Left ventricle myocardium inferior (tissue), 1 donor: ENCODE measurements at regions not wholly inside any gene's neighbourhood (a gene's known extent, or its start where the extent isn't known, plus 50 kb on each side); places are given as distances from the start of the nearest gene placed in this dataset.

Experiments
- DNase-seq: peaks from one replicate; pipeline ENCODE4 v3.0.0-alpha.2; 2020
- H3K27ac ChIP-seq: fragments of 200-600 bp; replicated peaks from 2 replicates; pipeline ENCODE4 v1.8.0; 2021
- H3K27me3 ChIP-seq: fragments of 200-600 bp; 2 replicates; pipeline ENCODE4 v1.8.0; 2021; ENCODE audit warnings: low read depth
- H3K36me3 ChIP-seq: fragments of 200-600 bp; 2 replicates; pipeline ENCODE4 v1.8.0; 2021
- H3K4me1 ChIP-seq: fragments of 200-600 bp; 2 replicates; pipeline ENCODE4 v1.8.0; 2021
- H3K4me3 ChIP-seq: fragments of 200-600 bp; 2 replicates; pipeline ENCODE4 v1.8.0; 2021; ENCODE audit warnings: mild to moderate bottlenecking, moderate library complexity
- H3K9me3 ChIP-seq: fragments of 200-600 bp; replicated peaks from 2 replicates; pipeline ENCODE4 v1.8.0; 2021
- intact Hi-C: fragments of 100-400 bp; cut with micrococcal nuclease; formaldehyde crosslinking; loops from one replicate; pipeline ENCODE4 v1.11.0; 2022
- TF ChIP-seq, protein P1 (sequence below): fragments of 200-600 bp; IDR thresholded peaks from 2 replicates; pipeline ENCODE4 v1.8.0; 2021; ENCODE audit warnings: antibody characterized with exemption, mild to moderate bottlenecking, borderline replicate concordance
- donor health status: DM: no; HTN: yes; CAD: no; lungs with severe emphysema.

DNA sequence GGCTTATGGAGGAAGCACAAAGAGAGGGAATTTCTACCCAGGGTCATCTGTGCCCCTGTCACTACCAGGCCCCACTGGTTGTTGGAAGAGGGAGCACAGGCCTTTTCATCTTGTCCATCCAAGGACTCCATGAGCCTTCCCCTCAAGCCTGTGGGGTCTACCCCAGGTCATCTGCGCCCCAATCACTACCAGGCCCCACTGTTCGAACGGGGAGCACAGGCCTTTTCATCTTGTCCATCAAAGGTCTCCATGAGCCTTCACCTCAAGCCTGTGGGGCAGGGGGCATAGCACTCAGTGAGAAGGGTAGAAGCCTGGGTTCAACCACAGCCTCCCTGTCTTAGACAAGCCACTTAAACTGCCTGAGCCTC lies 101.5 kb upstream of the CDH5 start:
- Histone ChIP-seq H3K4me1 (peaks cover 27% of the 10 kb centered on the region), H3K36me3 (no peaks in the 10 kb centered on the region), H3K27me3 (peaks cover under 1% of the 10 kb centered on the region), H3K9me3 (no peaks in the 10 kb centered on the region), H3K27ac (no peak overlapping the region), H3K4me3 (no peak overlapping the region)
- DNase-seq: no peak
- TF ChIP-seq, protein P1, sequence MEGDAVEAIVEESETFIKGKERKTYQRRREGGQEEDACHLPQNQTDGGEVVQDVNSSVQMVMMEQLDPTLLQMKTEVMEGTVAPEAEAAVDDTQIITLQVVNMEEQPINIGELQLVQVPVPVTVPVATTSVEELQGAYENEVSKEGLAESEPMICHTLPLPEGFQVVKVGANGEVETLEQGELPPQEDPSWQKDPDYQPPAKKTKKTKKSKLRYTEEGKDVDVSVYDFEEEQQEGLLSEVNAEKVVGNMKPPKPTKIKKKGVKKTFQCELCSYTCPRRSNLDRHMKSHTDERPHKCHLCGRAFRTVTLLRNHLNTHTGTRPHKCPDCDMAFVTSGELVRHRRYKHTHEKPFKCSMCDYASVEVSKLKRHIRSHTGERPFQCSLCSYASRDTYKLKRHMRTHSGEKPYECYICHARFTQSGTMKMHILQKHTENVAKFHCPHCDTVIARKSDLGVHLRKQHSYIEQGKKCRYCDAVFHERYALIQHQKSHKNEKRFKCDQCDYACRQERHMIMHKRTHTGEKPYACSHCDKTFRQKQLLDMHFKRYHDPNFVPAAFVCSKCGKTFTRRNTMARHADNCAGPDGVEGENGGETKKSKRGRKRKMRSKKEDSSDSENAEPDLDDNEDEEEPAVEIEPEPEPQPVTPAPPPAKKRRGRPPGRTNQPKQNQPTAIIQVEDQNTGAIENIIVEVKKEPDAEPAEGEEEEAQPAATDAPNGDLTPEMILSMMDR: no peak
- intact Hi-C loops: no loop called here

DNA sequence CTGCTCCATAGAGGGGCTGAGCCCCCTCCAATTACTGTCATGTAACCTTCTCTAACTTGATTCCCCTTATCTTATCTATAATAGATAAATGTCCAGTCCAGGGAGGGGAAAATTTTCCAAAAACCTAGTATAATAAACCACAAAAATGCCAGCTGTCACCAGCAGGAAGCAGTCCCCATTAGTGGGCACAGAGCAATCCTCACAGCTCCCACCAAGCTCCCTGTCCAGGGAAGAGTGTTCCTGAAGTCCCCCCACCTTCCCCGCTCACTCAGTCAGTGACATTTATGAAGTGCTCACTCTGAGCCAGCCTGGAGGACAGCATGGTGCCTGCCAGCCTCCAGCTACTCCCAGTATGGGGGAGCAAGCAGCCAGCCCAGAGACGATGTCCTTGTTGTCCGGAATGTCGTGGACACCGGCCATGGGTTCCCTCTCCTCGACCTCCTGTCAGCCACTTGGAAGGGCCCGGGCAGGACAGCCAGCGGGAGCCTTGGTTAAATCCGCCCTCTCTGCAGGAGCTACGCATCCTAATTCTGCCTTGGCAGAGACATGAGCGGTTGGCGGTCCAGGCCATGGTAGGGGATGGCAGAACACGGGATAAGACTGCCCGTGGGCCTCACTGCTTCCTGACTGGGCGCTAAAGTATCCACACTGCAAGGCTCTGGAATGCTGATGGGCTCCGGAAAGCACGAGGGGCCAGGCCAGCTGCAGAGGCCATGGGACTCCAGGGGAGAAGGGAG lies 102.0 kb upstream of the CDH5 start:
- intact Hi-C loops: no loop called here
- Histone ChIP-seq H3K4me3 (no peak overlapping the region), H3K36me3 (no peaks in the 10 kb centered on the region), H3K27ac (no peak overlapping the region), H3K4me1 (peaks cover 27% of the 10 kb centered on the region), H3K27me3 (no peaks in the 10 kb centered on the region), H3K9me3 (no peaks in the 10 kb centered on the region)
- TF ChIP-seq, protein P1: no peak
- no peak for DNase-seq

DNA sequence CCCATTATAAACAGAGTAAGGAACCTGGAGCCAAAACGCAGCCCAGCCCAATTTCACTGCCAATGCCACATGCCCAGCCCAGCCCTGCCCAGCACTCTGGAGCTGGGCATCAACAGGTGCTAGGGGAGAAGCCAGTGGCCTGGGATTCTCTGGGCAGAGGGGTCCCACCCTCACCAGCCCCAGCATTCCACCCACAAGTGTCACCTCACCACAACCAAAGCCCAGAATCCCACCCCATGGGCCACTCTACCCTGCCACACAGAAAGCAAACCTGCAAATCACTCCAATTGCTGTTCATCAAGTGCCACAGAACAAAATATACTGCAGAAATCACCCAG lies 102.5 kb upstream of the CDH5 start:
- TF ChIP-seq, protein P1: no peak
- H3K4me1 ChIP-seq: peaks cover 27% of the 10 kb centered on the region
- H3K9me3 ChIP-seq: no peaks in the 10 kb centered on the region
- no peaks in the 10 kb centered on the region for H3K36me3 ChIP-seq
- no peak overlapping the region for H3K4me3 ChIP-seq
- no peak overlapping the region for H3K27ac ChIP-seq
- DNase-seq: no peak
- no peaks in the 10 kb centered on the region for H3K27me3 ChIP-seq
- intact Hi-C loops: no loop called here

DNA sequence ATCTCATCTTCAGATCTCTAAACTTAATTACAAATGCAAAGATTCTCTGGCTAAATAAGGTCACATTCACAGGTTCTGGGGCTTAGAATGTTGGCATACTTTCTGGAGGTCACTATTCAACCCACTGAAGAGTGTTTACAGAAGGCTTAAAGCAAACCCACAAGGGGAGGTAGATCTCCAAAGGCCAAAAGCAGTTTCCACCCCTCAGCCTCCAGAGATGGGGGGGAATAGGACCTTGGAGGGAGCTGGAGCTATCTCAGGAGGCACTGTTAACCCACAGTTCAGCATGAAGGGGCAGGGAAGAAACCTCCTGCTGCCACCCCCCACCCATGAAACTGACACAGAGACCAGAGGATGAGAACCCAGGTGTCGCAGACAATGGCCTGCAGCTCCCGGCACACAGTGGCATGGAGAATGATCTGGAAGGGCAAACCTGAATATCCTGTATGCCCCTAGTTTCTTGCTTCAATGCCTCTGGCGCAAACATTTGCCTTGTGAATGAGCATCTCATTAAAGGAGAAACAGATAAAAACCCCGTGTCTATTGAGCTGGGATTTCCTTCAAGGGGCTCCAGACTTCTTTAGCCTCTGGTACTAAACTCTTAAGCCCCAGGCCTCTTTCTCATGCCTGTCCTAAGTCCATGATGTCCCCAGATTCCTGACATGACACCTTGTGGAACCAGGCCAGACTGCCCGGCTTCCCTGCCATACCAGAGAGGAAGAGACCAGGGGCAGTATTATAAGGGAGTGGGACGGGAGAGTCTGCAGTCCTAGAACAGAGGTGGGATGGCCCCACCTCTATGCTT lies 103.1 kb upstream of the CDH5 start:
- Histone ChIP-seq H3K27me3 (no peaks in the 10 kb centered on the region), H3K4me1 (peaks cover 27% of the 10 kb centered on the region), H3K4me3 (no peak overlapping the region), H3K36me3 (no peaks in the 10 kb centered on the region), H3K27ac (no peak overlapping the region), H3K9me3 (no peaks in the 10 kb centered on the region)
- no peak for DNase-seq
- TF ChIP-seq, protein P1: no peak
- intact Hi-C loops: no loop called here

DNA sequence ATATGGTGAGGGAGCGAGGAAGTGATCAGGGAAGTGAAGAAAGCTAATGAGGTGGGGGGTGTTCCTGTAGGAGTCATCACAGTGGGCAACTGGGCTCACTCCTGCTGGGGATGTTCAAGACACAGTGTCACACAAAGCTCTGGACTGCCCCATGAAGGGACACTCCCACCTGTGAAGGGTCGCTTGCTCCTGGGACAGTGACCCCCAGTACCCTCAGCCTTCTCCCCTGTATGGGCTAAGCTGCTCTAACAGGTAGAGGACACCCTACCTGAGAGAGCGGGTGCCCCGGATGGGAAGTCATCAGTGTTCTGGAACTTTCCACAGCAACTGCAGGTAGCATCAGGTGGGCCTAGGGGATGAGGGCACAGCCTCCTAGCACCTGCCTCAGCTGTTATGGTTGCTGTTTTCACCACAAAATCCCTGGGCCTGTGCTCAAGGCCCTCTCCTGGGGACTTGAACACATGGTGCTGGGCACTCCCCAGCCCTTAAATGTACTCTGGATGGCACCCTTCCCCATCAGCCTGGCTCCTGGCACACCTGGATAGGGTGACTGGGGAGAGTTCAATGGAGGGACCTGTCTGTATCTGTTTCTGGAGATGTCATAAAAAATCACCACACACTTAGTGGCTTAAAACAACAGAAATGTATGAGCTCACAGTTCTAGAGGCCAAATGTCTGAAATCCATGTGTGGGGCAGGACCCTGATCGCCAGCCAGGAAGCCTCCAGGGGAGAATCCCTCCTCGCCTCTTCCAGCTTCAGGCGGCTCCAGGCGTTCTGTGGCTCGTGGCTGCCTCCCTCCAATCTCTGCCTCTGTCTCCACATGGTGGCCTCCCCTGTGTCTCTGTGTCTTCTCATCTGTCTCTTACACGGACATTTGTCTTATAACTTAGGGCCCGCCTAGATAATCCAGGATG lies 104.0 kb upstream of the CDH5 start:
- no peak overlapping the region for H3K27ac ChIP-seq
- no peaks in the 10 kb centered on the region for H3K9me3 ChIP-seq
- peak; percentile 61 for DNase-seq
- H3K4me3 ChIP-seq: no peak overlapping the region
- H3K36me3 ChIP-seq: no peaks in the 10 kb centered on the region
- H3K27me3 ChIP-seq: no peaks in the 10 kb centered on the region
- TF ChIP-seq, protein P1: no peak
- peaks cover 18% of the 10 kb centered on the region for H3K4me1 ChIP-seq
- intact Hi-C loops: no loop called here
